ENCODE measurements at regions not wholly inside any gene's neighbourhood (a gene's known extent, or its start where the extent isn't known, plus 50 kb on each side); places are given as distances from the start of the nearest gene placed in this dataset.

DNA sequence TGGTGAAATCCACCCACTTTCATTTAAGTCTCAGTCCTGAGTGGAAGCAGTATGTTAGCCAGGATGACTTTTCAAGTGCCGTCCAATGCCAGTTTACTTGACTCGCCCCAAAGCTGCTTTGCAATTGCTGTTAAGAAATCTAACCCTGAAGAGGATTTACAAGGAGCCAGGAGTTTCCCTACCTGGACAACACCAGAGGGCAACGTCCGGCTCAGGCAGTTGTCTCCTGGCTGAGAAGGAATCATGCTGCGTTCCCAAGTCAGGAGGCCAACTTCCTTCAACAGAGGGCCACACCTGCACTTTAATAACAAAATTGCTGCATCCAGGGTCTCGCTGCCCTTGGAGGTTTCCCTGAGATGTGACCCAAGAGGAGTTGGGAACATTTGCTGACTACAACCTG, 65.8 kb downstream of the BOD1 start:
- Mint-ChIP-seq H3K36me3 (ENCODE audit: low read depth, unreplicated experiment) (no peaks in the 10 kb centered on the region), H3K4me1 (ENCODE audit: unreplicated experiment) (no peaks in the 10 kb centered on the region), H3K27me3 (ENCODE audit: unreplicated experiment) (peaks cover 3% of the 10 kb centered on the region), H3K27ac (ENCODE audit: unreplicated experiment) (no peak overlapping the region), H3K4me3 (ENCODE audit: unreplicated experiment) (no peak overlapping the region), H3K9me3 (ENCODE audit: unreplicated experiment) (no peaks in the 10 kb centered on the region)
- TF ChIP-seq, protein P1, sequence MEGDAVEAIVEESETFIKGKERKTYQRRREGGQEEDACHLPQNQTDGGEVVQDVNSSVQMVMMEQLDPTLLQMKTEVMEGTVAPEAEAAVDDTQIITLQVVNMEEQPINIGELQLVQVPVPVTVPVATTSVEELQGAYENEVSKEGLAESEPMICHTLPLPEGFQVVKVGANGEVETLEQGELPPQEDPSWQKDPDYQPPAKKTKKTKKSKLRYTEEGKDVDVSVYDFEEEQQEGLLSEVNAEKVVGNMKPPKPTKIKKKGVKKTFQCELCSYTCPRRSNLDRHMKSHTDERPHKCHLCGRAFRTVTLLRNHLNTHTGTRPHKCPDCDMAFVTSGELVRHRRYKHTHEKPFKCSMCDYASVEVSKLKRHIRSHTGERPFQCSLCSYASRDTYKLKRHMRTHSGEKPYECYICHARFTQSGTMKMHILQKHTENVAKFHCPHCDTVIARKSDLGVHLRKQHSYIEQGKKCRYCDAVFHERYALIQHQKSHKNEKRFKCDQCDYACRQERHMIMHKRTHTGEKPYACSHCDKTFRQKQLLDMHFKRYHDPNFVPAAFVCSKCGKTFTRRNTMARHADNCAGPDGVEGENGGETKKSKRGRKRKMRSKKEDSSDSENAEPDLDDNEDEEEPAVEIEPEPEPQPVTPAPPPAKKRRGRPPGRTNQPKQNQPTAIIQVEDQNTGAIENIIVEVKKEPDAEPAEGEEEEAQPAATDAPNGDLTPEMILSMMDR (IDR thresholded peaks at IDR 0.05; ENCODE audit: unreplicated experiment), result no peak
- no peak for DNase-seq (ENCODE audit: low spot score)

DNA sequence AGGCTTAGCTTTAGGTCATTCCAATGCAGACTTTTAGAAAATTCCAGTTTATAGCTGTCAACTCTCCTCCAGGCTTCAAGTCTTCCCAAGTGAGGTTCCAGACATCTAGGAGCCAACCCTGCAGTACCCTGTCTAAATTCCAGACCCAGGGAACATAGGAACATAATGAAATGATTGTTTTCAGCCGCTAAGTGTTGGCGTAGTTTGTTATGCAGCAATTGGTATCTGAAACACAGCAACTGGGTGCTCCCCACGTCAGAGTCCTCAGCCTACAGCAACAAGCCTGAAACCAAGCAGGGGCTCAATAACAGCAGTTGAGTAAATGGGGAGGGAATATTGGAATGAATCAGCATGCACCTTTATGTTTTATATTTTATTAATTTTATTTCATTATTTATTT, 66.8 kb downstream of the BOD1 start:
- no peaks in the 10 kb centered on the region for H3K9me3 Mint-ChIP-seq (ENCODE audit: unreplicated experiment)
- H3K4me3 Mint-ChIP-seq (ENCODE audit: unreplicated experiment), result no peak overlapping the region
- no peak for DNase-seq (ENCODE audit: low spot score)
- peaks cover 3% of the 10 kb centered on the region for H3K27me3 Mint-ChIP-seq (ENCODE audit: unreplicated experiment)
- no peaks in the 10 kb centered on the region for H3K36me3 Mint-ChIP-seq (ENCODE audit: low read depth, unreplicated experiment)
- H3K27ac Mint-ChIP-seq (ENCODE audit: unreplicated experiment), result no peak overlapping the region
- H3K4me1 Mint-ChIP-seq (ENCODE audit: unreplicated experiment), result no peaks in the 10 kb centered on the region
- TF ChIP-seq, protein P1 (IDR thresholded peaks at IDR 0.05; ENCODE audit: unreplicated experiment), result no peak

DNA sequence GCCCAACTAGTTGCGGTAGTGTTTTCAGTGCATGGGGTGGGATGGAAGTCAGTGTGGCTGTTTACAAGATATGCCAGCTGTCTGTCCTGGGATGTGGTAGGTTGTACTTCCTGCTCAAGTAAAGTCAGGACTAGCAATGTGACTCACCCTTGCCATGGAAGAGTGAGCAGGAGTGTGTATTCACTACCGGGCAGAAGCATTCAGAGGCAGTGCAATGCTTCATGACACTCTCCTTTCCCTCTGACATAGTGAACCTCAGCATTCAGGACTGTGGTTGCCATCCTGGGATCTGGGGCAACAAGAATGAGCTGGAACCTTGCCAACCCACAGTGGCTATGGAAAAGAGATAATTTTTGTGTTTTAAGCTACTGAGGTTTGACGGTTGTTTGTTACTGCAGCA, 68.9 kb downstream of the BOD1 start:
- no peak overlapping the region for H3K27ac Mint-ChIP-seq (ENCODE audit: unreplicated experiment)
- H3K4me1 Mint-ChIP-seq (ENCODE audit: unreplicated experiment), result no peaks in the 10 kb centered on the region
- no peak for DNase-seq (ENCODE audit: low spot score)
- TF ChIP-seq, protein P1 (IDR thresholded peaks at IDR 0.05; ENCODE audit: unreplicated experiment), result no peak
- H3K9me3 Mint-ChIP-seq (ENCODE audit: unreplicated experiment), result no peaks in the 10 kb centered on the region
- no peak overlapping the region for H3K4me3 Mint-ChIP-seq (ENCODE audit: unreplicated experiment)
- H3K27me3 Mint-ChIP-seq (ENCODE audit: unreplicated experiment), result peaks cover 3% of the 10 kb centered on the region
- no peaks in the 10 kb centered on the region for H3K36me3 Mint-ChIP-seq (ENCODE audit: low read depth, unreplicated experiment)

DNA sequence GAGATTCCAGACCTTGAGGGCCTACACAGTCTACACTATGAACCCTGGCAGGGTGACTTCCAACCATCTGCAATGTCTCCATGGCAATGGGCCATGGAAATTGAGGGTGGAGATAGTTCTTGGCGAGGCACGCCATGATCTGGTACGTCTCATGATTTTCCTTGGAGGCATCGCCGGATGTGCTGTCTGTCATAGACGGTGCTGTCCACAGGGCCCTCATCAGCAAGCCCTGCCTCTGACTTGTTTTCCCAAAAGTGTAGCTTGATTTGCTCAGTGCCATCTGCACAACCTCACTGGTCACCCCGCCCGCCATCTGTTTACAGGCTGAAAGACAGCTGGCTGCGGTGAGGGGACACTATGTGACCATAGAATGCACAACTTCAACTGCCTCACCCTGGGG, 73.5 kb downstream of the BOD1 start:
- DNase-seq (ENCODE audit: low spot score), result no peak
- TF ChIP-seq, protein P1 (IDR thresholded peaks at IDR 0.05; ENCODE audit: unreplicated experiment), result no peak
- H3K9me3 Mint-ChIP-seq (ENCODE audit: unreplicated experiment), result no peaks in the 10 kb centered on the region
- peaks cover 3% of the 10 kb centered on the region for H3K27me3 Mint-ChIP-seq (ENCODE audit: unreplicated experiment)
- no peak overlapping the region for H3K4me3 Mint-ChIP-seq (ENCODE audit: unreplicated experiment)
- H3K36me3 Mint-ChIP-seq (ENCODE audit: low read depth, unreplicated experiment), result no peaks in the 10 kb centered on the region
- H3K27ac Mint-ChIP-seq (ENCODE audit: unreplicated experiment), result no peak overlapping the region
- no peaks in the 10 kb centered on the region for H3K4me1 Mint-ChIP-seq (ENCODE audit: unreplicated experiment)

DNA sequence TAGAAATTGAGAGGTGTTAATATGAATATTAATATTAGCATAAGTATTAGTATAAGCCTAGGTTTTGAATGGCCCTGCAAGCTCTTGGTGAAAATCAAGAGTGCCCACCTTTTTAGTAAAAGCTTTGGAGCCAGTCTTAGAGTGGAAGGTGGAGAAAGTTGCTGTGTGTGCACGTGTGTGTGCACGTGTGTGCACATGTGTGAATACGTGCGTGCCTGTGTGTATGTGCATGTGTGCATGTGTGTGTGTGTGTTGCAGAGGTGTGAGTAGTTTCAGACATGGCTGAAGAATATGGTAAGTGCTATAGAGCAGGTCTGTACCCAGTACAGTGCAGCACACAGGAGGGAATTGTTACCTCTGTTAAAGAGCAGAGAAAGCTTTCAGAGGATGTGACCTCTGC, 74.3 kb downstream of the BOD1 start:
- H3K27me3 Mint-ChIP-seq (ENCODE audit: unreplicated experiment), result no peaks in the 10 kb centered on the region
- no peak for DNase-seq (ENCODE audit: low spot score)
- no peak overlapping the region for H3K4me3 Mint-ChIP-seq (ENCODE audit: unreplicated experiment)
- H3K27ac Mint-ChIP-seq (ENCODE audit: unreplicated experiment), result no peak overlapping the region
- no peaks in the 10 kb centered on the region for H3K4me1 Mint-ChIP-seq (ENCODE audit: unreplicated experiment)
- no peaks in the 10 kb centered on the region for H3K36me3 Mint-ChIP-seq (ENCODE audit: low read depth, unreplicated experiment)
- TF ChIP-seq, protein P1 (IDR thresholded peaks at IDR 0.05; ENCODE audit: unreplicated experiment), result no peak
- no peaks in the 10 kb centered on the region for H3K9me3 Mint-ChIP-seq (ENCODE audit: unreplicated experiment)

Measured in endothelial cell (in vitro differentiated cells).